Stimulated activated CD4-positive, alpha-beta T cell treated with anti-CD3 and anti-CD28 coated beads, Interleukin-12 subunit alpha, Interleukin-12 subunit beta, amount 100 ng/mL, for 24 hours (primary cell): ENCODE measurements at regions not wholly inside any gene's neighbourhood (a gene's known extent, or its start where the extent isn't known, plus 50 kb on each side); places are given as distances from the start of the nearest gene placed in this dataset.
"Not testable (repeated sequence)": the region's sequence is repeated elsewhere in the genome, so short reads cannot be mapped to it uniquely, and the experiment has no call there.

Experiments
- DNase-seq, 2 experiments: peaks; one replicate each; pipeline ENCODE4 v3.0.0-alpha.2; 2020; ENCODE audit warnings: low read depth in 2 of 2

- no peak for DNase-seq
These were observed 404.7 kb upstream of the PODXL start for GRCh38 chr7:131961054-131961680.

GRCh38 chr7:131959106-131959812 lies 402.8 kb upstream of the PODXL start:
- DNase-seq = no peak

- no peak for DNase-seq
These were observed 401.1 kb upstream of the PODXL start for GRCh38 chr7:131957338-131958020.

- DNase-seq = no peak
These were observed 400.4 kb upstream of the PODXL start for GRCh38 chr7:131956864-131957263.

- no peak for DNase-seq
These were observed 399.3 kb upstream of the PODXL start for GRCh38 chr7:131955679-131956078.

- no peak for DNase-seq
These were observed 396.8 kb upstream of the PODXL start for GRCh38 chr7:131953184-131953583.

- no peak for DNase-seq
These were observed 395.9 kb upstream of the PODXL start for GRCh38 chr7:131952365-131952764.

GRCh38 chr7:131950758-131951157 lies 394.3 kb upstream of the PODXL start:
- no peak for DNase-seq

- no peak for DNase-seq
These were observed 393.2 kb upstream of the PODXL start for GRCh38 chr7:131949659-131950058.

- DNase-seq = no peak
These were observed 392.1 kb upstream of the PODXL start for GRCh38 chr7:131948434-131949053.

- DNase-seq = no peak
These were observed 391.2 kb upstream of the PODXL start for GRCh38 chr7:131947661-131948060.

GRCh38 chr7:131945957-131946544 lies 389.6 kb upstream of the PODXL start:
- no peak for DNase-seq

GRCh38 chr7:131945313-131945911 lies 389.0 kb upstream of the PODXL start:
- DNase-seq = peak in 1 of 2 experiments; percentile 24

GRCh38 chr7:131944556-131945069 lies 388.2 kb upstream of the PODXL start:
- no peak for DNase-seq

GRCh38 chr7:131943646-131944045 lies 387.2 kb upstream of the PODXL start:
- DNase-seq = no peak

- DNase-seq = no peak
These were observed 386.8 kb upstream of the PODXL start for GRCh38 chr7:131943211-131943610.

- no peak for DNase-seq
These were observed 386.1 kb upstream of the PODXL start for GRCh38 chr7:131942287-131943150.

GRCh38 chr7:131941291-131941690 lies 384.9 kb upstream of the PODXL start:
- DNase-seq = no peak

- no peak for DNase-seq
These were observed 384.3 kb upstream of the PODXL start for GRCh38 chr7:131940621-131941165.

GRCh38 chr7:131938788-131939187 lies 382.4 kb upstream of the PODXL start:
- not testable (repeated sequence) for DNase-seq
